G401 (cell line): ENCODE measurements at regions not wholly inside any gene's neighbourhood (a gene's known extent, or its start where the extent isn't known, plus 50 kb on each side); places are given as distances from the start of the nearest gene placed in this dataset.
"Not testable (repeated sequence)": the region's sequence is repeated elsewhere in the genome, so short reads cannot be mapped to it uniquely, and the experiment has no call there.

ENCODE experiments used
- DNase-seq: peaks from one replicate; pipeline ENCODE4 v3.0.0-alpha.2; 2015; ENCODE audit warnings: low spot score
- in situ Hi-C: cut with HindIII; loops from 2 replicates; pipeline ENCODE4 v1.10.0; 2016; ENCODE audit warnings: low sequenced_read_pairs, mixed read lengths

GRCh38 chr2:35172687-35173086 lies 1182.9 kb upstream of the CRIM1 start:
- in situ Hi-C loops, result no loop called here
- DNase-seq, result no peak

GRCh38 chr2:35168351-35168750 lies 1187.2 kb upstream of the CRIM1 start:
- in situ Hi-C loops, result no loop called here

DNA sequence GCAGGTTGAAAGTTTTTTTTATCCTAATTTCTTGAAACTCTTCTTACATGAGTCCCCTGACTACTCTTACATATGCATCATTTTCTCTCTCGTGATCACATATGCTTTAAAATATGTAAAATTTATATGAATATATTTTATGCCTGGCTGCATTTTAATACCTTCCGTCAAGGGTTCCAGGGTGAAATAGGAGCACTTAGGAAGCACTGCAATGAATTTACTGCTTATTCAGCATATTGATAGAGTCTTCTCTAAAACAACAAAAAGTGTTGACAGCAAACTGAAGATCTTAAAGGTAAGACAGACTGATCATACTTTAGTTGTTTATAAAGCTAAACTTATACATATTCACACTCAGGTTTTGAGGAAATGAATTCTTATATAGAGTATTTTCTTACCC lies 1191.6 kb upstream of the CRIM1 start:
- in situ Hi-C loops, result no loop called here
- DNase-seq, result no peak

More at GRCh38 chr2:35168351-35168750, 1187.2 kb upstream of the CRIM1 start:
- no peak for DNase-seq

DNA sequence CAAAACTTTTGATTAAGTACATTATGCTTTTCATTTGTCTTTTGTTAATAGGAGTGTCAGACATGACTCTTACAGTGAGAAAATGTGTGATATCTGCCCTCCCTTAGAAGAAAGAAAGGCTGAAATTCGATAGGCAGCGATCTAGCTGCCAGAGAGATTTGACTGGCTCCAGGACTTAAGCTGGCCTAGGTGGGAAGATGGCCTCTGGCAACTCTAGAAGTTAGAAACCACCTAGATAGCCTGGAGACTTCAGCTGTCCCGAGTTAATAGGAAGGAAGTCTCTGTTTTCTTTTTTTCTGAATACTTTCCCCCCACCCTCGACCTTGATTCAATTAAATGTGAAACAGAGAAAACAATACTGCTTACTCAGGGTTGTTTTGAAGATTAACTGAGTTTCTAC lies 1194.7 kb upstream of the CRIM1 start:
- in situ Hi-C loops, result no loop called here

DNA sequence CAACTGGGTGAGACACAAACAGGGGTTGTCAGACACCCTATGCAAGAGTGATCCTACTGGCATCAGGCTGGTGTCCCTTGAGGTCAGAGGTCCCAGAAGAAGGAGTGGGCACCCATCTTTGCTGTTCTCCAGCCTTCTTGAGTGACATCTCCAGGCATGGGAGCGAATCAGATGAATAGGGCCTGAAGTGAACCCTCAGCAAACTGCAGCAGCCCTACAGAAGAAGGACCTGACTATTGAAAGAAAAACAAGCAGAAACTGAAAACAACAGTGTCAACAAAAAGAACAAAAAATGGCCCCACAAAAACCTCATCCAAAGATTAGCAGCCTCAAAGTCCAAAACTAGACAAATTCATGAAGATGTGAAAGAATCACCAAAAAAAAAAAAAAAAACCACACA lies 1229.7 kb upstream of the CRIM1 start:
- in situ Hi-C loops, result no loop called here
- DNase-seq, result no peak

More for the DNA sequence above, 1194.7 kb upstream of the CRIM1 start:
- no peak for DNase-seq

DNA sequence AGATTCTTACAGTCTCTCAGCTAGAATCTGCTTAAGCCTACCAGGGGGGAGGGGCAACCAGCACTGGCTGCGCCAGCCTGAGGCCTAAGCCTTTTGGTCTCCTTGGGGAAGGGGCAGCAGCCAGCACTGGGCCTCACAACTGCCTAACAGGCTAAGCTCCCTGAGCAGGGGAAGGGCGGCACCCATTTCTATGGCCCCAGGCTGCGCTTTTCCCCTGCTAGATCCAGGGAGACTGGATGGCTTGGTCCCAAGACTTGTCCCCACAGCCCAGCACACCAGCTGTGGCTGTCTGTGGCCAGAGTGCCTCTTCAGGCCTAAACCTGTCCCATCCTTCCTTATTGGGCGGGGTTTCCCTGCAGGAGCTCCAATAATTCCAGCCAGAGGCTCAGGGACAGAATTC lies 1230.3 kb upstream of the CRIM1 start:
- in situ Hi-C loops, result no loop called here
- DNase-seq, result no peak

- in situ Hi-C loops, result no loop called here
- DNase-seq, result no peak
Measured at GRCh38 chr2:35116151-35116550, 1239.4 kb upstream of the CRIM1 start.

DNA sequence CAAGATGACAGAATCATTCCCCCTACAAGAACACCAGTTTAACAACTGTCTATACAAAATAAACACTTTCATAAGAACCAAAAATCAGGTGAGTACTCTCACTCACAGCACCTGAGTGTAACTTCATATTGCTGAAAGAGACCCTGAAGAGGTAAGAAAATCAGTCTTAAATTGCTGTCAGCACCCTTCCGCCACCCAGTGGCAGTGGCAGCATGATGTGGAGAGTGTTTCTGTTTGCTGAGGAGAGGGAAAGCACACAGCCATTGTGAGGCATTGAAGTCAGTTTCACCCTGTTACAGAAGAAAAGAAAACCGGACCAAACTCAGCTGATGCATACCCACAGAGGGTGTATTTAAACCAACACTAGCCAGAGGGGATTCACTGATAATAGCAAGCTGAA lies 1240.8 kb upstream of the CRIM1 start:
- no peak for DNase-seq
- in situ Hi-C loops, result no loop called here

- in situ Hi-C loops, result not testable (repeated sequence)
Measured at GRCh38 chr2:35112367-35112766, 1243.2 kb upstream of the CRIM1 start.

GRCh38 chr2:35104309-35104708 lies 1251.3 kb upstream of the CRIM1 start:
- no peak for DNase-seq
- in situ Hi-C loops, result no loop called here

More at GRCh38 chr2:35112367-35112766, 1243.2 kb upstream of the CRIM1 start:
- DNase-seq, result not testable (repeated sequence)

- DNase-seq, result no peak
- in situ Hi-C loops, result no loop called here
Measured at GRCh38 chr2:35099342-35099741, 1256.2 kb upstream of the CRIM1 start.

DNA sequence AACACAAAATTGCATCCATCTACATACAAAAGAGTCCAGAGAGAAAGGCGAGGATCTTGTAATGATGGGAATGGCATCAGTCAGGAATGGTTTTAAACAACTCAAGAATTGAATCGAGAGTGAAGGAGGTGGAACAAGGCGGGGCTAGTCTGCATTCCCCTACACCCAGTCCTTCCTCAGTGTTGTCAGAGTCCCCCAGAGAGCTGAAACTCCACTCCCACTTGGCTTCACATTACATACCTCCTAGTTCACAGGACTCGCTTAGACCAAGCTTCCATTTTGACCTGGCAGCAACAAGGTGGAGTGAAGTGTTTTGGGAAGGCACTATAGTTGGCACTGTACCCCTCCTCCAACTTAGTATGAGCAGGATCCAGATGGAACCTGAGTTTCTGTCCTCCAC lies 1273.5 kb upstream of the CRIM1 start:
- in situ Hi-C loops, result no loop called here
- no peak for DNase-seq

GRCh38 chr2:35081622-35082015 lies 1274.0 kb upstream of the CRIM1 start:
- DNase-seq, result no peak
- in situ Hi-C loops, result no loop called here

GRCh38 chr2:35081001-35081621 lies 1274.5 kb upstream of the CRIM1 start:
- in situ Hi-C loops, result no loop called here
- no peak for DNase-seq

DNA sequence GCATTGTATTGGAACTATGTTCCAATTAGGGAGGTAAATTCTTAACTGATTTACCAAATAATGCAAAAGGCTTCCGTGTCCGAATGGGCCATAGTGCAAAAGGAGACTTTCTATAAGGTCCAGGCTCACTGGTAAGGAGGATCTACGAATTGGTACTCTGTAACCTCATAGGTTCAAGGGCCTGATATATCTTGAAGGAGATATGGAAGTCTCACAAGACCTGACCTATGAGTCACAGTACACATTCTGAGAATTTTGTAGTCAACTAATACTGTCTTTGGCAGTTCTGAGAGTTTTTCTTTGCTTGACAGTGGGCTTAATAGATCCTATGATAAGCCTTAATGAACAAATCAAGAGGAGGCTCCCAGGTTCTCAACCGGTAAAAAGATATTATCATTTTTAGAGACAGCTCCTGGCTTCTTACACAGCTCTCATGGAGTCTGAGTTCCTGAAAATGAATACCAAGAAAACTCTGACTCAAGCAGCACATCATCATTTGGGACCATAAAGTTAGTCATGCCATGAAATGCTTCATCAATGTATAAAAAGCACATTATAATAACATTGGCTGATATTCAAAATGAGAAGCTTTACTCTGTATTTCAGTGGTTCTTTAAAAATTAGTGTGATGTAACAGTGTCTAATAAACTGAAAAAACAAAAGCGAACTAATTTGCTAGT lies 1275.2 kb upstream of the CRIM1 start:
- no peak for DNase-seq
- in situ Hi-C loops, result no loop called here

DNA sequence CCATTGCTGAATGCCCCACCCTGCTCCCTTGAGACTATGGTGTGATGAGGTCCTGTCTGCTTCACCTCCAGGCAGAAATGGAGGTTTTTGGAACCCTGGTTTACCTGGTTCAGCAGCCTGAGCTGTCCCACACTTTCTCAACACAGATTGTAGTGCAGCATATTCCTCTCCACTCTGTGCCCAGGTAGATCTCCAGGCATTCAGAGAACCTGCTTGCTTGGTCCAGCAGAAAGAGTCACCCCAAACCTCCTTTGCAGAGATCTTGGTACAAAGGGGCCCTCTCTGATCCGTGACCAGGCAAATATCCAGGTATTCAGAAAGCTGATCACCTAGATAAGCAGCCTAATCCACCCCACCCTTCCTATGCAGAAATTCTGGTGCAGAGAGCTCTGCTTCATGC lies 1288.2 kb upstream of the CRIM1 start:
- DNase-seq, result no peak
- in situ Hi-C loops, result no loop called here

GRCh38 chr2:35063836-35064235 lies 1291.7 kb upstream of the CRIM1 start:
- no peak for DNase-seq
- in situ Hi-C loops, result no loop called here

GRCh38 chr2:35035883-35036282 lies 1319.7 kb upstream of the CRIM1 start:
- no peak for DNase-seq

GRCh38 chr2:35033748-35034147 lies 1321.8 kb upstream of the CRIM1 start:
- DNase-seq, result no peak

More at GRCh38 chr2:35035883-35036282, 1319.7 kb upstream of the CRIM1 start:
- in situ Hi-C loops, result no loop called here

GRCh38 chr2:35023545-35023944 lies 1332.0 kb upstream of the CRIM1 start:
- DNase-seq, result no peak
- in situ Hi-C loops, result no loop called here

More at GRCh38 chr2:35033748-35034147, 1321.8 kb upstream of the CRIM1 start:
- in situ Hi-C loops, result no loop called here

GRCh38 chr2:35000453-35000852 lies 1355.1 kb upstream of the CRIM1 start:
- in situ Hi-C loops, result no loop called here
- no peak for DNase-seq
